ENCODE measurements at regions not wholly inside any gene's neighbourhood (a gene's known extent, or its start where the extent isn't known, plus 50 kb on each side); places are given as distances from the start of the nearest gene placed in this dataset.

GRCh38 chr3:99191186-99191585 lies 289.7 kb upstream of the DCBLD2 start:
- Histone ChIP-seq H3K27ac (no peak overlapping the region), H3K4me3 (no peak overlapping the region), H3K4me1 (no peaks in the 10 kb centered on the region), H3K27me3 (no peaks in the 10 kb centered on the region), H3K36me3 (no peaks in the 10 kb centered on the region), H3K9me3 (no peaks in the 10 kb centered on the region)
- intact Hi-C loops (cut with DNase I), result no loop called here
- TF ChIP-seq POLR2A (IDR thresholded peaks at IDR 0.05) (no peak), CTCF (IDR thresholded peaks at IDR 0.05) (no peak), EP300 (IDR thresholded peaks at IDR 0.05) (no peak), POLR2AphosphoS5 (IDR thresholded peaks at IDR 0.05) (no peak)
- DNase-seq, result no peak
- 77 to 94% methylated on average over 3 of the region's 3 CpGs for WGBS, 2 donors

DNA sequence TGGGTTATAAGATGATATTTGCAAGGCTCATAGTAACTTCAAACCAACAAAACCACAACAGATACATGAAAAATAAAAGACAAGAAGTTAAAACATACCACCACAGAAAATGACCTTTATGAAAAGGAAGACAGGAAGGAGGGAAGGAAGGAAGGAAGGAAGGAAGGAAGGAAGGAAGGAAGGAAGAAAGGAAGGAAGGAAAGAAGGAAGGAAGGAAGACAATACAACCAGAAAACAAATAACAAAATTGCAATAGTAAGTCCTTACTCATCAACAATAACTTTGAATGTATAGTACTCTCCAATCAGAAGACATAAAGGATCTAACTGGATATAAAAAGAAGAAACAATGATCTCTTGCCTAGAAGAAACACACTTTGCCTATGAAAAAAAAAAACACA lies 287.4 kb upstream of the DCBLD2 start:
- H3K36me3 ChIP-seq, result no peaks in the 10 kb centered on the region

GRCh38 chr3:99186016-99186415 lies 284.5 kb upstream of the DCBLD2 start:
- no peaks in the 10 kb centered on the region for H3K27me3 ChIP-seq
- 90 to 97% methylated on average over 2 of the region's 2 CpGs for whole genome bisulfite sequencing, 2 donors
- DNase-seq, result no peak
- no peak overlapping the region for H3K4me3 ChIP-seq
- intact Hi-C loops (cut with DNase I), result no loop called here
- no peak overlapping the region for H3K27ac ChIP-seq
- TF ChIP-seq POLR2AphosphoS5 (IDR thresholded peaks at IDR 0.05) (no peak), EP300 (IDR thresholded peaks at IDR 0.05) (no peak), CTCF (IDR thresholded peaks at IDR 0.05) (no peak), POLR2A (IDR thresholded peaks at IDR 0.05) (no peak)
- no peaks in the 10 kb centered on the region for H3K9me3 ChIP-seq
- no peaks in the 10 kb centered on the region for H3K4me1 ChIP-seq
- H3K36me3 ChIP-seq, result no peaks in the 10 kb centered on the region

More for the DNA sequence above, 287.4 kb upstream of the DCBLD2 start:
- Histone ChIP-seq H3K27ac (no peak overlapping the region), H3K4me1 (no peaks in the 10 kb centered on the region), H3K9me3 (no peaks in the 10 kb centered on the region), H3K27me3 (no peaks in the 10 kb centered on the region), H3K4me3 (no peak overlapping the region)
- DNase-seq, result no peak
- intact Hi-C loops (cut with DNase I), result no loop called here
- TF ChIP-seq POLR2A (IDR thresholded peaks at IDR 0.05) (no peak), EP300 (IDR thresholded peaks at IDR 0.05) (no peak), CTCF (IDR thresholded peaks at IDR 0.05) (no peak), POLR2AphosphoS5 (IDR thresholded peaks at IDR 0.05) (no peak)

DNA sequence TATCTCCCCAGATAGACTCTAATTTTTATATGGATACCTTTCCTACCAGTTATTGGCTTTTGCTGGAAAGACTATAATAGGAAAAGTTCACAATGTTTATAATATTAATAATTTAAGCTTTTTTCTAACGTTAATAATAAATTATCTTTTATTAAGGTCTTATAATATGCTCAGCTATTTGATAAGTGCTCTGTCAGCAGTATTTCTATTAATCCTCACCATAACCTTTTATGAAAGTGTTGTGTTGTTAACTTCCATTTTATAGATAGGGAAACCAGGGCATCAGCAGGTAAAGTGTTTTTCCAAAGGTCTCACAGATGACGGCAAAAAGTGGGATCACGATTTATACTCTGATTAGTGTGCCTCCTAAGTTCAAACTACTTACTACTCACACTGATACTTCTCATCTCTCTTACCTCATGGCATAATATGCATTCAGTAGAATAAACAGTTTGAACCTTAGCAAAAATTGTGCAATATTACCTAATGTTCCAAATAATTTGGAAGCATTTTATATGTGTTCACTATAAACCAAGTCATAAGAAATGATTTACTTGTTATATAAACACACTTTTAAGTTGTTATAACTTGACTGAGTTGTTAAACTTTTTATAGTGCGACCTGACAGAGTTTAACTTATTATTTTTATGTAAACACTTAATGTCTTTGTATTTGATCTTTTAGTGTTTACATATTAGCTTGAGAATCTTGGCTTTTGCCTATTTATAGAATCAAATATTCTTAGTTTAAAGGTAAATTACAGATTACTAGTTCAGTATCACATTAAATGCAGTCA lies 274.9 kb upstream of the DCBLD2 start:
- H3K9me3 ChIP-seq, result peaks cover 0 to 3% (median 0%) of the 10 kb centered on the region in 4 donors
- 40 to 63% methylated on average over 4 of the region's 4 CpGs for WGBS, 2 donors
- intact Hi-C loops (cut with DNase I), result no loop called here
- H3K4me3 ChIP-seq, result no peak overlapping the region
- TF ChIP-seq EP300 (IDR thresholded peaks at IDR 0.05) (no peak), POLR2AphosphoS5 (IDR thresholded peaks at IDR 0.05) (no peak), CTCF (IDR thresholded peaks at IDR 0.05) (no peak), POLR2A (IDR thresholded peaks at IDR 0.05) (no peak)
- H3K27ac ChIP-seq, result no peak overlapping the region
- DNase-seq, result no peak
- no peaks in the 10 kb centered on the region for H3K27me3 ChIP-seq
- H3K36me3 ChIP-seq, result no peaks in the 10 kb centered on the region
- H3K4me1 ChIP-seq, result peaks cover 0 to 17% (median 3%) of the 10 kb centered on the region in 4 donors

Measured in sigmoid colon (tissue), 6 donors.